Right lobe of liver (tissue), 6 donors: ENCODE measurements at regions not wholly inside any gene's neighbourhood (a gene's known extent, or its start where the extent isn't known, plus 50 kb on each side); places are given as distances from the start of the nearest gene placed in this dataset.
A peak's percentile ranks its signal among the peaks of the same experiment; 100 is the strongest.

Experiments used
- ATAC-seq, 4 donors: fragments of 200-7000 bp; cut with Tn5 transposase; one replicate each; pipeline ENCODE4 v1.9.1; 2020; ENCODE audit warnings: mild to moderate bottlenecking in 4 of 4, moderate library complexity in 4 of 4
- DNase-seq, 3 donors: peaks; one replicate each; pipeline ENCODE4 v3.0.0-alpha.2; 2020
- H3K27ac ChIP-seq, 3 donors: fragments of 200-600 bp; one replicate each; pipeline ENCODE4 v1.8.0; 2022
- H3K27me3 ChIP-seq, 2 donors: fragments of 200-600 bp; one replicate each; pipeline ENCODE4 v1.8.0; 2022
- H3K36me3 ChIP-seq, 4 donors: fragments of 200-600 bp; sonication (generic) in 1 of 4; one replicate each; pipeline versions ENCODE4 v1.5.1 to v1.8.0; 2017 to 2022; ENCODE audit warnings: control low read depth in 1 of 4
- H3K4me1 ChIP-seq, 4 donors: fragments of 200-600 bp; sonication (generic) in 1 of 4; one replicate each; pipeline versions ENCODE4 v1.5.1 to v1.8.0; 2017 to 2022; ENCODE audit warnings: control low read depth in 1 of 4
- H3K4me3 ChIP-seq, 3 donors: fragments of 200-600 bp; one replicate each; pipeline ENCODE4 v1.8.0; 2022
- H3K9me3 ChIP-seq, 4 donors: fragments of 200-600 bp; sonication (generic) in 1 of 4; one replicate each; pipeline versions ENCODE4 v1.5.1 to v1.8.0; 2017 to 2022; ENCODE audit warnings: control low read depth in 1 of 4
- POLR2A ChIP-seq: fragments of 450-650 bp; IDR thresholded peaks from one replicate; pipeline ENCODE4 v1.6.1; 2017; ENCODE audit warnings: antibody characterized with exemption, mild to moderate bottlenecking
- WGBS: methylation state at CpG from one replicate; pipeline ENCODE4 v1.1.6; 2018; ENCODE audit warnings: low coverage, low lambda C conversion rate; ENCODE audit not compliant: insufficient coverage; ENCODE audit errors: missing lambda C conversion rate; 5-methylcytosine and 5-hydroxymethylcytosine counted together
- intact Hi-C, 2 donors: fragments of 100-400 bp; cut with DNase I; formaldehyde crosslinking; loops; one replicate each; pipeline versions ENCODE4 v1.11.2 to v1.14.1; 2022
- TF ChIP-seq, protein P1 (sequence below), 4 donors: fragments of 200-600 bp in 3 of 4; fragments of 450-650 bp in 1 of 4; IDR thresholded peaks; one replicate each; pipeline versions ENCODE4 v1.5.1 to v1.8.0; 2016 to 2022; ENCODE audit warnings: antibody characterized with exemption in 4 of 4, mild to moderate bottlenecking in 2 of 4
- donor health status: DM: no; HTN: yes; CAD: no.
- donor health status: DM: no; HTN: no; CAD: no.
- donor health status: DM: no; HTN: no; CAD: no.
- donor health status: DM: no; HTN: yes; CAD: no.
- donor health status: DM: no; HTN: yes; CAD: no.

DNA sequence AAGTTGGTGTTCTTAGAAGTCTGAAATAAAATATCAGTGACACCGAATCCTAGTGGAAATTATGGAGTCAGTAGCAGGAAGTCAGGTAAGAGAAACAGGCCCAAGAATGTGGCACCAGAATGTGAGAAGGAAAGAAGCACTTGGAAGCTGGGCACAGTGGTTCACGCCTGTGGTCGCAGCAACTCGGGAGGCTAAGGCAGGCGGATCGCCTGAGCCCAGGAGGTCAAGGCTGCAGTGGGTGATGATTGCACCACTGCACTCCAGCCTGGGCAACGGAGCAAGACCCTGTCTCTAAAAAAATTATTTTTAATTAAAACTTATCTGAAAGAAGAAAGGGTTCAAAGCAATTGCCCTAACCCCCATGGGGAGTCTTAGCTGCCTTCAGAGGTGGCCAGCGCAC is 268.3 kb upstream of the SALL3 start:
- ATAC-seq (no peak), DNase-seq (no peak)
- no peak overlapping the region for H3K27ac ChIP-seq
- no peaks in the 10 kb centered on the region for H3K9me3 ChIP-seq
- H3K4me3 ChIP-seq, result no peak overlapping the region
- H3K27me3 ChIP-seq, result no peaks in the 10 kb centered on the region
- WGBS, result 82% methylated on average over 8 of the region's 8 CpGs
- intact Hi-C loops, result no loop called here
- TF ChIP-seq, protein P1, sequence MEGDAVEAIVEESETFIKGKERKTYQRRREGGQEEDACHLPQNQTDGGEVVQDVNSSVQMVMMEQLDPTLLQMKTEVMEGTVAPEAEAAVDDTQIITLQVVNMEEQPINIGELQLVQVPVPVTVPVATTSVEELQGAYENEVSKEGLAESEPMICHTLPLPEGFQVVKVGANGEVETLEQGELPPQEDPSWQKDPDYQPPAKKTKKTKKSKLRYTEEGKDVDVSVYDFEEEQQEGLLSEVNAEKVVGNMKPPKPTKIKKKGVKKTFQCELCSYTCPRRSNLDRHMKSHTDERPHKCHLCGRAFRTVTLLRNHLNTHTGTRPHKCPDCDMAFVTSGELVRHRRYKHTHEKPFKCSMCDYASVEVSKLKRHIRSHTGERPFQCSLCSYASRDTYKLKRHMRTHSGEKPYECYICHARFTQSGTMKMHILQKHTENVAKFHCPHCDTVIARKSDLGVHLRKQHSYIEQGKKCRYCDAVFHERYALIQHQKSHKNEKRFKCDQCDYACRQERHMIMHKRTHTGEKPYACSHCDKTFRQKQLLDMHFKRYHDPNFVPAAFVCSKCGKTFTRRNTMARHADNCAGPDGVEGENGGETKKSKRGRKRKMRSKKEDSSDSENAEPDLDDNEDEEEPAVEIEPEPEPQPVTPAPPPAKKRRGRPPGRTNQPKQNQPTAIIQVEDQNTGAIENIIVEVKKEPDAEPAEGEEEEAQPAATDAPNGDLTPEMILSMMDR (IDR thresholded peaks at IDR 0.05), result no peak
- TF ChIP-seq POLR2A, result no peak
- H3K4me1 ChIP-seq, result no peaks in the 10 kb centered on the region
- no peaks in the 10 kb centered on the region for H3K36me3 ChIP-seq

DNA sequence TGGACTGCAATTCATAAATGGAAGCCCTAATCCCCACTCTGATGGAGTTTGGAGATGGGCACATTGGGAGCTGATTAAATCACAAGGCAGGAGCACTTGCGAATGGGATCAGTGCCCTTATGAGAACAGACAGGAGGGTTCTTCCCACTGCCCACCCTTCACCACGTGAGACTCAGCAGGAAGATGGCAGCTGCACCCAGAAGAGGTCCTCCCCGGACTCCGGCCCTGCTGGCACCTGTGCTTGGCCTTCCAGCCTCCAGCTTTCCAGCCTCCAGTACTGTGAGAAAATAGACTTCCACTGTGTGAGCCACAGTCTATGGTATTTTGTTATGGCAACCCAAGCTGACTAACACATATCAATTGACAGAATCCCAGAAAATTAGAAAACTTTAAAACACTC is 267.6 kb upstream of the SALL3 start:
- no peak overlapping the region for H3K4me3 ChIP-seq
- H3K27me3 ChIP-seq, result no peaks in the 10 kb centered on the region
- no peaks in the 10 kb centered on the region for H3K9me3 ChIP-seq
- TF ChIP-seq POLR2A, result no peak
- TF ChIP-seq, protein P1 (IDR thresholded peaks at IDR 0.05), result no peak
- ATAC-seq, result no peak
- DNase-seq, result peak in 1 of 3 donors; percentile 11
- intact Hi-C loops, result no loop called here
- H3K36me3 ChIP-seq, result no peaks in the 10 kb centered on the region
- no peaks in the 10 kb centered on the region for H3K4me1 ChIP-seq
- WGBS, result 43% methylated on average over 4 of the region's 4 CpGs
- H3K27ac ChIP-seq, result no peak overlapping the region

DNA sequence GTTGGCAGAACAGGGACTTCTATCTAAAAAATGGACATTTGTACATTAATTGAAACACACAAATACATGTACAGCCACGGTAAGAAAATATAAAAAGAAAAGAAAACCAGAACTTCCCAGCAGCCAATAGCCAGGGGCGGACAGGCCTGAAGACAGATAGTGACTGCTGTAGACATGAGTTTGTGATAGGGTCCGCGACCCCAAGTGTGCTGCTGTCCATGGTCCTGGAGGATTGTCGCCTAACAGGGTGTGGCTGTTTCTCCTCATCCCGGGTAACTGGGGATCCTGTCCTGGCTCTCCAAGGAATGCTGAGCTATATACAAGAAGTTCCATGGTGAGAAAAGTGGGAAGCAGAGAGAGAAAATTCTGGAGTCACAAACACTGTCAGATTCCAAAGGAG is 266.5 kb upstream of the SALL3 start:
- H3K36me3 ChIP-seq, result no peaks in the 10 kb centered on the region
- WGBS, result 17% methylated on average over 6 of the region's 6 CpGs
- DNase-seq (no peak), ATAC-seq (no peak)
- intact Hi-C loops, result no loop called here
- H3K4me1 ChIP-seq, result no peaks in the 10 kb centered on the region
- H3K9me3 ChIP-seq, result no peaks in the 10 kb centered on the region
- no peak for TF ChIP-seq POLR2A
- TF ChIP-seq, protein P1 (IDR thresholded peaks at IDR 0.05), result no peak
- no peaks in the 10 kb centered on the region for H3K27me3 ChIP-seq
- H3K27ac ChIP-seq, result no peak overlapping the region
- no peak overlapping the region for H3K4me3 ChIP-seq

DNA sequence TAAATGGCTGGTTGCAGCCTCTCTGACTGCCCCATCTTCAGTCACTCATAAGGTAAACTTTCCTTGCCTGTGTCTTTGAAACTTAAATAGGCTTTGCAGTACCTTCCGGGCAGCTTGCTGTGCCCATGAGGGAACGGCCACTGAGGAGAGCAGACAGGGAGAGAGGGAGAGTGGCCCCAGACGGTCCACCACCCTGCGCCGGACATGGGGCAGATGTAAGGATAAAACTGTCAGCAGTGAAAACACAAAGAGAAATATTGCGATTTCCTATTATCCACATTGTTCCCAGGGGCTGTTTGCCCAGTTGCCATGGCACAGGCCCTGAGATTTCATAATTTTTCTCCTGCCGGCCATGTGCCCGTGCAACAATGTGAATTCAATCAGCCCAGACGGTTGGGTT is 265.9 kb upstream of the SALL3 start:
- Histone ChIP-seq H3K36me3 (no peaks in the 10 kb centered on the region), H3K27ac (no peak overlapping the region), H3K27me3 (no peaks in the 10 kb centered on the region), H3K9me3 (no peaks in the 10 kb centered on the region), H3K4me3 (no peak overlapping the region), H3K4me1 (no peaks in the 10 kb centered on the region)
- no peak for DNase-seq
- ATAC-seq, result no peak
- WGBS, result 73% methylated on average over 8 of the region's 9 CpGs
- intact Hi-C loops, result no loop called here
- no peak for TF ChIP-seq POLR2A
- TF ChIP-seq, protein P1 (IDR thresholded peaks at IDR 0.05), result no peak

DNA sequence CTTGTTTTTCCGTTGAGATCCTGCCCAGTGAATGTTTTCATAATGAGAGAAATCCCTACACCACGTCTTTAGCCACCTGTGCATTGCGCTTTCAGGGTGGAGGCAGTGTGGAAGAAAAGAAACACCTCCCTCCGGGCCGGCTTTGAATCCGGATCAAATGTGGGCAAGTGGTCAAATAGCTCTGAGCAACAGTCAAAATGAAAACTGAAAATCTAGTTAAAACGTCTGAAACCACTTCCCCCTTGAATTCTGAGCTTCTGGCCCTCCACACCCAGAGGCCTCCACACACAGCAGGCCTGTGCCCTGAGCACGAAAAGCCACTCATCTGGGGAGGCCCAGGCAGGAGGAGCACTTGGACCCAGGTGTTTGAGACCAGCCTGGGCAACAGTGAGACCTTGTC is 263.6 kb upstream of the SALL3 start:
- H3K27me3 ChIP-seq, result no peaks in the 10 kb centered on the region
- H3K4me1 ChIP-seq, result no peaks in the 10 kb centered on the region
- no peak for ATAC-seq
- TF ChIP-seq, protein P1 (IDR thresholded peaks at IDR 0.05), result no peak
- no peak for TF ChIP-seq POLR2A
- H3K4me3 ChIP-seq, result no peak overlapping the region
- 63% methylated on average over 8 of the region's 8 CpGs for WGBS
- intact Hi-C loops, result no loop called here
- no peaks in the 10 kb centered on the region for H3K9me3 ChIP-seq
- peak in 1 of 3 donors; percentile 22 for DNase-seq
- H3K27ac ChIP-seq, result no peak overlapping the region
- H3K36me3 ChIP-seq, result no peaks in the 10 kb centered on the region
